Dermis blood vessel endothelial cell (primary cell): ENCODE measurements at regions not wholly inside any gene's neighbourhood (a gene's known extent, or its start where the extent isn't known, plus 50 kb on each side); places are given as distances from the start of the nearest gene placed in this dataset.
"Not testable (repeated sequence)": the region's sequence is repeated elsewhere in the genome, so short reads cannot be mapped to it uniquely, and the experiment has no call there.

Experiments used
- DNase-seq: peaks from one replicate; pipeline ENCODE4 v3.0.0; 2010

DNA sequence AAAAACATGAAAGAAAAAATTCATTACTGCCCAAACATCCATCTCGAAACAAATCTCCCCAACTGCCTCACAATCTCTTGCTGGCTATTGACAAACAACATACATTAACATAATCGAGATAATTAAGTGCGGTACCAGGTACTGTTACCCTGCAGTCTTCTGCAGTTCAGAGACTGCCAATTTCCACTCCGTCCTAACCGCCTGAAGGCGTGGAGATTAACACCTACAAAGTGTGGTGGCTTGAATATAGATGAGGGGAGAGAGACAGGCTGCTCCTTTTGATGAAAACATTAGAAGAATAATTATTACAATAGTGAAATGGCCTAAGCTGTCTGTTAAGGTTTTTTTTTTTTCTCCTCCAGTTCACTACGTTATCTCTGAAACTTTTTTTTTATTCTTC is 258.9 kb upstream of the SOX4 start:
- DNase-seq: no peak

DNA sequence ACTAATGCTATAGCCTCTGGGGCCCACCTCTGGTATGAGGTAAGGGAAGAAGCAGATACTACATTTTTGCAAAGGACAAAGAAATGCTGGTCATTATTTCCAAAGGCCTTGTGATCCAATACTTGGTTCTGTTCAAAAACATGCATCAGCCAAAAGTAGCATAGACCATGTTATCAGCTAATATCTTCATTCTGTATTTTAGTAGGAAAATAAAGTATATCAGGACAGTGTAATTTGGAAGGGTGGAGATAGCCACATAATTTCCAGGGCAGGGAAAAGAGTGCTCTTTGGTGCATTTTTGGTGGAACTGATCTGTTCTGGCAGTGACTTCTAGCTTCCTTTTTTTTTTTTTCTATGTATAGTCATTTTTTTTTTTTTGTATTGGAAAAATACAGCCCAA is 258.0 kb upstream of the SOX4 start:
- DNase-seq: no peak

DNA sequence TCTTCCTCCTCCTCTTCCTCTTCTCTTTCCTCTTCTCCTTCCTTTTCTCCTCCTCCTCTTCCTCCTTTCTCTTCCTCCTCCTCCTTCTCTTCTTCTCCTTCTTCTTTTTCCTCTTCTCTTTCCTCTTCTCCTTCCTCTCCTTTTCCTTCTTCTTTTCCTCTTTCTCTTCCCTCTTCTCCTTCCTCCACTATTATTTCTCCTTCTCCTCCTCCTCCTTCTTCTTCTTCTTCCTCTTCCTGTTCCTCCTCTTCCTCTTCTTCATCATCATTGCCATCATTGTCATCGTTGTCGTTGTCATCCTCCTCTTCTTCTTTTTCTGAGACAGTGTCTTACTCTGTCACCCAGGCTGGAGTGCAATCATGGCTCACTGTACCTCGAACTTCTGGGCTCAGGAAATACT is 256.3 kb upstream of the SOX4 start:
- no peak for DNase-seq

DNA sequence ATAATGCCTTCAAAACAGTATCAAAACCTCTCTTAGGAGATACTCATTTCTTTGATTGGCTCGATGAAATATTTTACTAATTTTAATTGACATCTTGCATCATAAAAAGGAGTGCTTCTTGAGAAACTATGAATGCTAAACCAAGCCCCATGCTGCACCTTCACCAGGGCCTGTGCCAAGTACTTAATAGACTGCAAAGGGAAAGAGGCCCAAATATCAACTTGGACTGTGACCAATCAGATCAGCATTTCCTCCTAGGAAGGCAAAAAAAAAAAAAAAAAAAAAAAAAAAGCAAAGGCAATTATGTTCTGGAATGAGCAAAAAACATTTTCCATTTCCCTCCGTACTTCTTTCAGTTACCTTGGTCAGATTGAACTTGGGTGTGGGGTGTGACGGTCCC is 253.0 kb upstream of the SOX4 start:
- peak; percentile 46 for DNase-seq

DNA sequence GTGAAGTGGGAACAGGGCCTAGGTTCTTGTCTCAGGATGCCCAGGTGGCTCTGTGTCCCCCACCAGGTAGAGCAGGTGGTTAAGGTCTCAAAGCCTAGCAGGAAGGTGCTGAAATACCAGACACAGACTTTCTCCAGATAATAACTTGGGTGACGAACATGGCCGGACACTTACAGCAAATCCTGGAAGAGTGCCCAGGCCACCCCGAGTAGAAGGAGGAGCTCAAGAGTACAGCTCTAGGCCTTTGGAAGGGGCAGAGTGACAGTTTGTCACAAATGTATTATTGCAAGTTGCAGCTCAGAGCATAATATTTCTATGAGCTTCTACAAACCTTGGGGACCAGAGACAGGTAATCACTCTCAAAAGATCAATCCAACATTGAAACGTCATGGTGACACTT is 251.6 kb upstream of the SOX4 start:
- DNase-seq: no peak

DNA sequence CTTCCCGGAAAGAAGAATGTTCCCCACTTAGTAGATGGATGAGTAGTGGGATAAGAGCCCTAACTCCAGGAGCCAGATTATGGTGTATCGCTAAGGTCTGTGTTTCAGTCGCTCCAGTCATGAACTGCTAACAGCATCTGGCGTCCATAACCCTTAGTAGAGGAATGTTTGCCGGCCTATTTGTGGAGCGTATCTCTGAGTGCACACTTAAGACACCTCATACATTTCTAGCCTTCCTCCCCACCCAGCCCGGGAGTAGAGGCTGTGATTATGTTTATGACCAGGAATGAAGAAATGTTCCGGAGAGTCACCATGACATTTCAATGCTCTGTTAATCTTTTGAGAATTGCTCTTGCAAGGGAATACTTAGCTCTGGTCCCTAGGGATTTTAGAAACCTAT is 251.1 kb upstream of the SOX4 start:
- DNase-seq: no peak

DNA sequence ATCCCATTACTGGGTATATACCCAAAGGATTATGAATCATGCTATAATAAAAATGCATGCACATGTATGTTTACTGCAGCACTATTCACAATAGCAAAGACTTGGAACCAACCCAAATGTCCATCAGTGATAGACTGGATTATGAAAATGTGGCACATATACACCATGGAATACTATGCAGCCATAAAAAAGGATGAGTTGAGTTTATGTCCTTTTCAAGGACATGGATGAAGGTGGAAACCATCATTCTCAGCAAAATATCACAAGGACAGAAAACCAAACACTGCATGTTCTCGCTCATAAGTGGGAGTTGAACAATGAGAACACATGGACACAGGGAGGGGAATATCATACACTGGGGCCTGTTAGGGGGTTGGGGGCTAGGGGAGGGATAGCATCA is 247.8 kb upstream of the SOX4 start:
- not testable (repeated sequence) for DNase-seq

DNA sequence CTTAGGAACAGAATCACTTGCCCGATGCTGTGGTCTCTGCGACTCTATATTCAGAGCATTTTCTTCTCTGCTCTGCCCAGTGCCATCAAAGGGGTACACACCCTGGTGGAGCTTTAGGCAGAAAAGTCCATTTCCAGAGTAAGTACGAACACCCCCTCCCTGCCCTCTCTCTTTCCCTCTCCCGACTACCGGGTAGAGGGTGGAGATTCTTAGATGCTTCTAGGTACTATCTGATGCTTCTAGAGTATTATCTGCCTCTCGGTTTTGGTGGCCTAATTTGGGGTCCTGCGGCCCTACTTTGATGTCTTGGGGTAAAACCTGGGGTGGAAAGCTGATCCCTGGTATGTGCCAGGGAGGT is 245.4 kb upstream of the SOX4 start:
- no peak for DNase-seq

DNA sequence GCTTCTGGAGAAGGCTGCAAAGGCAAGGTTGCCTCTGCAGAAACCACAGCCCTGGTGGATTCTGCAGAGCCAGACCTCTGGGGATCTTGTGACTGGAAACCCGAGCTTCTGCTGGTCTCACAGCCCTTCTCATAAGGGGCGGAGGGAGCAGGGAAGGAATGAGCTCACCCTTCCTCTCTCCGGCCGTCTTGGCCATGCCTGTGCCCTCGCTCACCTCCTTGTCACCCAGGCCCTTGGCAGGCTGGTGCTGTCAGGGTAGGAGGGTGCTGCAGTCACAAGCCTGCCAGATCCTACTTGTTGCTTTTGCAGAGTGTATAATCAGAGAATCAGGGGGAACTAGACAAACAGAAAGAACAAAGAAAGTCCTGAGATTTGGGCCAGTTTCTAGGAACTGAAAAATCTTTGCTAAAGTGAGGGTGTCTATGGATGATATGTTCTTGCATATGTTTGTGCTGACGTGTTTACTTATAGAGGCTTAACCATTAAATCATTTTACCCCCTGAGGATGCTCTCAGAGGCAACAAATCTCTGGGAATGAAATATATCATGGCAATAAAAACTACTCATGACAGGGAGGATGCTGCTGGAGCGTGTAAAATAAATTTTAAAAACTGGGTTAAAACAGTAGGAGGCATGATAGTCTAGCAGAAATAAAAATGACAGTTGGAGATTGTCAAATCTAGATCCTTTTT is 244.9 kb upstream of the SOX4 start:
- peak; percentile 11 for DNase-seq

DNA sequence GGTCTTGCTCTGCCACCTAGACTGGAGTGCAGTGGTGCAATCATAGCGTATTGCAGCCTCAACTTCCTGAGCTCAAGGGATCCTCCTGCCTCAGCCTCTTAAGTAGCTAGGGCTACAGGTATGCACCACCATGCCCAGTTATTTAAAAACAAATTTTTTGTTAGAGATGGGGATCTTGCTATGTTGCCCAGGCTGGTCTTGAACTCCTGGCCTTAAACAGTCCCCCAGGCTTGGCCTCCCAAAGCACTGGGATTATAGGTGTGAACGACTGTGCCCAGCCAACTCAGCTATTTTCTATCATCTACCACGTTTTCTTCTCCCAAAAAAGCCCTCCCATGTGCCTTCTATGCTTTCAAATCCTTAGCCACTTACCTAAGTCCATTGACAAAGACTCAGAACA is 243.7 kb upstream of the SOX4 start:
- DNase-seq: no peak

DNA sequence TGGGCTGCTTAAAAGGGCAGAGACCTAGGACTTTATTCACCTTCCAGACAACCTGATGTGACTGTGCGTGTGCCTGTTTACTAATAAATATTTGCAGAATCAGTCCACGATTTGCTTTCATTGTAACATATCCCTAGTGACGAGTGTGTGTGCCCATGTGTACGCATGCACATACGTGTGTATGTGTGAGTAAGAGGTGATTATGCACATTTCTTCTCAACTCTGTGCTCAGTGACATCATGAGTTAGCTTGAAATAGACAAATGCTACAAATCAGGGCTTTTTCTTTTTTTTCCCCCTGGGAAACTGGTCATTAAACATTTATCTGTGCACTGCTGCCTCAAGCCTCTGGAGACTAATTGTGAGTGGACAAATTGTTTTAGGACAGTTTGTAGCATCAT is 242.6 kb upstream of the SOX4 start:
- DNase-seq: no peak

DNA sequence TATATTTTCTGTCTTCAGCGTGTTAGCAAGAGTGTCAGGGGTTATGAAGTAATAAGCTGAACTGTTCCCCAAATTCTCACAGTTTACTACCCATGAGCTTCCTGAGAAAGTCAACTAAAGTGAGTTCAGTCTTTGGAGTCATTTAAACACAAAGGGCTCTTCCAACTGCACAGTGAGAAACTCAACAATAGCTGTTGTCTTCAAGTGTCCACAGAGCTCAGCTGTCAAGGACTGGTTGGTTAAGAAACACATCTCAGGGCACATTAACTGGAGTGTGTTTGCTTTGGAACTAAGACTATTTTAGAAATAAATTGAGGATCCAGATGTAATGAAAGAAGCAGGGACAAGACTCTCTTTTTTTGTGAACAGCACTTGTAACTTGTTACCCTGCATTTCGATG is 241.4 kb upstream of the SOX4 start:
- DNase-seq: no peak

DNA sequence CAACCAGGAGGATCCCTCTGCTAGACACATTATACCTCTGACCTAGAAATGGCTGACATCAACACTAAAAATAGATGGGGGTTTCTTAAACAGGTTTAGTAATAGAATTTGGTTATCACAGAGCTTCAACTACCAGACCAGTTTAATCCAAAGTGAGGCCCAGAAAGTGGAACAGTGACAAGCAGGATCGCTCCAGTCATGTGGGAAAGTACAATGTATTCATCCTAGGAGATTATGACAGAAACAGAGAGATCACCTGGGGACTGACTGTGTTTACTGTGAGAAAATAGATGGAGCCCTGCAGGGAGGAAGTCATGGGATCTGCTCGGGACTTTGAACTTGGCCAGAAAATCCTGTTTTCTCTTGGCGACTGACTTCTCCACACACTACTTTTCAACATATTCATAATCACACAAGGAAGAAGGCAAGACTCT is 238.7 kb upstream of the SOX4 start:
- no peak for DNase-seq

DNA sequence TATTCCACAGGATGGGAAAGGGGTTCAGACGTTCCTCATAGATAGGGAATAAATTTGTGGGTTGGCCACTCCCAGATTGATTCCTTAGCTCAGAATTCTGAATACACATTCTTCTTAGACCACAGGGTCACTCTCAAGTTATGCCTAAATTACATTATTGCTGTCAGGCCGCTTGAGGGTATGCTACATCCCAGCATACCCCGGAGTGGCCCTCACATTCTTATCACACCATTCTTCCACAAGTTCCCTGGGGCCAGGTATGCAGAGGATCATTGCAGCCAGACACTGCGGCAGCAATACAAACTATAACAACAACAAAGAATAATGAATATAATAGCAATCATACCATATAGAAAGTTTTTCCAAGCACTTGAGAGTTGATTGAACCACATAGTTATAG is 237.9 kb upstream of the SOX4 start:
- no peak for DNase-seq

DNA sequence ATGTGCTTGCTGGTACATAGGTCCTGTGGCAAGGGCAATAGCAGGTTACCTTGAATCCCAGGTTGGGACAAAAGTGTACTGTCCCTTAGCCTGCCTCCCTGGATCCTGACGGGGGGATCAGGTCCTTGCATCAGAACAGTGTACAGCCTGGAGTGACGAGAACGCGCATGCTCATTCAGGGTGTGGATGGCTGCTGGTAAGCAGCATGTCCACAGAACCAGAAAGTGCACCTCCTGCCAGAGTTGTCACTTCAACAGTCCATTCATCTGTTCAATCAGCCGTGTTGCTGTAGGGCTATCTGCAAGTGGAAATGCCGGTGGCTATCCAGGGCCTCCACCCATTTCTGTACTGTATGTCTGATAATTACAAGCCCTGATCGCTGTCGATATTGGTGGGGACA is 236.3 kb upstream of the SOX4 start:
- DNase-seq: no peak

DNA sequence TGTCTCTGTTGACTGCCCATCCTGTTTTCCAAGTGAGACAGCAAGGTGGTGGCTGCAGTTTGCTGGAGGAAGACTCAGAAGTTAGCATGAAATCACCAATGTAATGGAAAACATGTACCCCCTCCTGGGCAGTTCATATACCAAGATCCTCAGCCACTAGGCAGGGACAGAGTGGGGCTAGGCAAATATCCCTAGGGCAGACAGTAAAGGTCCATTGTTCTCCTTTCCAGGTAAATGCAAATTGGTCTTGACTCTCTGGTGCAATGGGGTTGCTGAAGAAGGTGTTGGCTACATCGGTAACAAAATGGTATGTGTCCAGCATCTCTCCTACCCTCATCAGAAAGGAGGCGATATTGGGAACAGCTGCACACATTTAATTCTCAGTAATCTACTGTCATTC is 233.6 kb upstream of the SOX4 start:
- DNase-seq: no peak

DNA sequence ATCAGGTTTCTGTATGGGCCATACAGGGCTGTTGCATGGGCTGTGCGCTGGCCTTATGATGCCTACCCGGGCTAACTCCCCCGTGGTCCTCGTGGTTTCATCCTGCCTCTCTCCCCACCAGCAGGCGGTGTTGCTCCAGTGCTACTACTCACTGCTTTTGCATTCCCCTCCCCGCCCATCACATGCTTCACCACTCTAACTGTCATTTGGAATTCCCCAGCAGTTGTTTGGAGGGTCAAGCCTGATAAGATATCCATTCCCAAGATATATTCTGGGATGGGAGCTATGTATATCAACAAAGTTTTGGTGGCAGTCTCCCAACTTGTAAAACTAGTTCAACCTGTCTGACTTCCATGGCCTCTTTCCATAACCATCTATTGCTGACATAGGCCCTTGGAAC is 233.2 kb upstream of the SOX4 start:
- no peak for DNase-seq

DNA sequence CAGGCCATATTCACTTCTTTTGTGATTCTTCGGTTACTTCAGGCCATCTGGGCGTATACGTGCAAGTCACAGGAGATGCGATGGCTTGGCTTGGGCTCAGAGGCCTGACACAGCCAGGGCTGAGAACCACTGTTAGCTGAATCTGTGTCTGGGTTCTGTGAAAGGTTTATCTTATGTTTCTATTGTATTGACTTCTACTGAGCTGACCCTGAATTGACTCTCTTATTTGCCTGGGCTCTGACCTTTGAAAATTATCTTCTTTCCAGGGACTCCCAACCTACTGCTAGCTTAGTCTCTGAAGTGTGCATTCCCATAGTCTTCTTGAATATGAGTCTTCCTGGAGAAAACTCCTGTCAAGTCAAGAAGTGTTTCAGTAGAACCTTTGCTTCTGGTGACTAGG is 226.4 kb upstream of the SOX4 start:
- no peak for DNase-seq

DNA sequence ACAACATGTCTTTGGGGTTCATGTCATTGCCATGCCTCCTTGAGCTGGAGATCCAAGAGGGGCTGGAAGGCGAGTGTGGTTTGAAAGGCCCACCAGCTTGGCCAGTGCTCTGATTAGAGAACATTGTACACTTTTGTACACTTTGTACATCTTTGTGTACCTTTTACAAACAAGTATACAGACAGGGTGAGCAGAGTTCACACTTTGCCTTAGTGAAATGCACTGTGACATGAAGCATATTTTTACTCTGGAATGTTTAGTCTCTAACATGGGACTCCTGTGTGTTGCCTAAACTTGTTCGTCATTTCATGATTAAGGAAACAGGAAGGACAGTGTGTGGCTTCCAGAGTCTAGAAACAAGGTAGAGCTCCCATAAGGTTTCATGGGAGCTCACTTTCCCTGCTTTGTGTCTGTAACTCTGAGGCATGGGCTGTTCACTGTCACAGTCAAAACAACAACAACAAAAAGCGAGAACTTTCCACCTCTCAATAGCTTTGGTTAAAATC is 225.8 kb upstream of the SOX4 start:
- no peak for DNase-seq

DNA sequence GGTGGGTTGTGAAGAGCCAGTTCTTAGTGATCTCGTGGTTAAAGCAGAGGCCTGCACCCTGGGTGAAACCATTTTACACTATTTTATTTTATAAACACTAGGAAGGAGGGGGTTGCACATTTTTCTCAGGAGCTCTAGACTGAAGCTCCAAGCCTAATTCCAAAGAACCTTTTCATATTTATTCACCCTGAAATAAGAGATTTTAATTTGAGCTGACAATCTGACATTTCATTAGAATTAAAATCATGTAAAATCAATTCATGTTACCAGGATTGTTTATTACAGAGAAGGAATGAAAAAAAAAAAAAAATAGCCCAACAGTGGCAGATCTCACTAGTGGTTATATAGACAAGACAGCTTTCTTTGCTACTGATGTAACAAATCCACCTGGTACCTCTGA is 222.5 kb upstream of the SOX4 start:
- DNase-seq: no peak

DNA sequence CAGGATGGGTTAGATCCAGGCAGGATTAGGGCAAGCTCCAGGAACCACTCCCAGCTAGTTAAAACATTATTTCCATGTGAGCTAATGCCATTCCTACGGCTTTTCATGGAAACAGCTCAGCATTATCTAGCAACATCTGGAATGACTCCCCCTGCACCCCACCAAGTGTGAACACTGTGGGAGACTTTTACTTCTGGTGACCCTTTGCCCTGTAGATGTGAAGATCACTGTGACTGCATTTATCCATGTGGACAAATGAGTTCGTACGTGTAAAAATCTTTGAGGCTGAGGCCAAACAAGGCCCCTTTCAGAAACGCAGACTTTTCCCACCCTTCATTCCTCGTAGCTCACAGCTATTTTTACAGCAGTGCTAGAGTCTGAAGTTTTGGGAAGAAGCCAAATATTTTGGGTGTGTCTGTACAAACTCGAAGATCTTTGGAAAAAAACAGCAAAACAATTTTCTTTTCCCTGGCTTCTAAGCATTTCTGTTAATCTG is 221.8 kb upstream of the SOX4 start:
- no peak for DNase-seq

DNA sequence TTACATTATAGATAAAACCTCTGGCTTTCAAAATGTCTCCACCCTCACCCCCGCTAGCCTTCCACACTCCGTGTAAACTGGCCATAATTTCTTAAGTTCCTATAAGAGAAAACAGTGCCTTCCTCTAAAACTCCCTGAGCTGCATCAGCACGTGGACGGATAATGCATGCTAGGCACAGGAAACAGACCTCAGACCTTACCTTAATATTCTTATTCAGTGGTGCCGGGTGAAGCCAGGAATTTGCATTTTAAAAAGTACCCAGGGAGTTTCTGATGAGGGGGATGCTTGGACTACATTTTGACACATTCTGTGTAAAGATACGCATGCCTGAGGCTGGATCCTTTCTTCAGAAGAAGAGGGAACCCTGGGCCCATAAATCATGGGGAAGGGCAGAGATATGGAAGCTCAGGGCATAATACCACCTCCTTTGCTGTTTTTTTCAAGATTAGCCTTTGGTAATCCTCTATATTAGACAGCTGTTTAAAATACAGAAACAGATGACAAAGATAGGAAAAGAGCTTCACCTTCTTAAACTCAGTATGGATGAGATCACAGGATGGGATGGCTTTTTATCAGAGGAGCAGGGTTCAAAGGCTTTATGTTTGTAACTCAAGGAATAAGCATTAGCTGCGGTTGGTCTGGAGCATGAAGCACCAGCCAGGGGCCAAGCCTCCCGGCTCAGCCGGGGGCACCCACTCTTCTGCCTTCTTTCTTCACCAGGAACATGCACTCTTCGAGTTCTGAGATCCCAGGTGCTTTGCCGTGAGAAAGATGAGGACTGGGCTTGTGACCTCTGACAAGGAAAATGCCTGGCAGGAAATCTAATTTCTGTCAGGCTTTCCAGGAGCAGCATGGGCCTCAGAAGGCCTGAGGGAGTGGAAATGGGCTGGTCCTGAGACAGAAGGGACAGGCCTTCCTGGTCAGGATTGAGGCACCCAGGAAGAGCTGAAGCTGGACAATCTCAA is 218.1 kb upstream of the SOX4 start:
- no peak for DNase-seq

DNA sequence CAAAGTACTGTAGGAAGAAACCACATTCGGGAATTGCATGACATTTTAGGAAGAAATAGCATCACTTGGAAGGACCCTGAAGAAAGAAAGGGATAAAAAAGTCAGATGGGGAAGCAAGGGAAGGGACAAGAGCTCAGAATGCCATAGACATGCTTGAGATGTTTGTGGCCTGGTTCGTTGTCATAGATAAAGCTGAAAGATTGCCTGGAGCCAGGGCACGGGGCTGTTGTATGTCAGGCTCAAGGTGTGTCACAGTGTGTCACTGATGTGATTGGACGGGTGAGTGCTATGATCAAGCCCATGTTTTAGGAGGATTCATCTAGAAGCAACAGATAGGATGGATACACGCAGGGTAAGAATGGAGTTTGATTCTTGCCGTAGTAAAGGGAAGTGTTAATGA is 216.2 kb upstream of the SOX4 start:
- no peak for DNase-seq
